Testis (tissue), 2 donors: ENCODE measurements at regions not wholly inside any gene's neighbourhood (a gene's known extent, or its start where the extent isn't known, plus 50 kb on each side); places are given as distances from the start of the nearest gene placed in this dataset.

Source experiments
- DNase-seq: peaks from one replicate; pipeline ENCODE4 v3.0.0-alpha.2; 2019
- H3K27ac ChIP-seq, 2 donors: fragments of 200-600 bp; sonication (generic); one replicate each; pipeline ENCODE4 v1.5.1; 2019
- H3K27me3 ChIP-seq: fragments of 200-600 bp; sonication (generic); one replicate; pipeline ENCODE4 v1.5.1; 2019
- H3K36me3 ChIP-seq: fragments of 200-600 bp; sonication (generic); one replicate; pipeline ENCODE4 v1.5.1; 2017; ENCODE audit warnings: low read depth; ENCODE audit errors: missing control alignments
- H3K4me1 ChIP-seq: fragments of 200-600 bp; sonication (generic); one replicate; pipeline ENCODE4 v1.5.1; 2019
- H3K4me3 ChIP-seq, 2 donors: fragments of 200-600 bp; sonication (generic); one replicate each; pipeline ENCODE4 v1.5.1; 2017 to 2019
- H3K9me3 ChIP-seq: fragments of 200-600 bp; sonication (generic); one replicate; pipeline ENCODE4 v1.5.1; 2017
- POLR2A ChIP-seq: fragments of 450-650 bp; IDR thresholded peaks from one replicate; pipeline ENCODE4 v1.6.1; 2017; ENCODE audit warnings: antibody characterized with exemption, mild to moderate bottlenecking, moderate library complexity
- WGBS, 2 donors: methylation state at CpG; one replicate each; pipeline ENCODE4 v1.1.5; 2018; 5-methylcytosine and 5-hydroxymethylcytosine counted together
- intact Hi-C: fragments of 100-400 bp; cut with DNase I; formaldehyde crosslinking; loops from one replicate; pipeline ENCODE4 v1.15.1; 2023; ENCODE audit warnings: low total_unique reads
- TF ChIP-seq, protein P1 (sequence below), 3 experiments: fragments of 450-650 bp in 2 of 3; fragments of 200-600 bp in 1 of 3; sonication (generic) in 1 of 3; IDR thresholded peaks; one replicate each; pipeline ENCODE4 v1.5.1; 2016 to 2019; ENCODE audit warnings: antibody characterized with exemption in 3 of 3, mild to moderate bottlenecking in 2 of 3, moderate library complexity in 1 of 3

DNA sequence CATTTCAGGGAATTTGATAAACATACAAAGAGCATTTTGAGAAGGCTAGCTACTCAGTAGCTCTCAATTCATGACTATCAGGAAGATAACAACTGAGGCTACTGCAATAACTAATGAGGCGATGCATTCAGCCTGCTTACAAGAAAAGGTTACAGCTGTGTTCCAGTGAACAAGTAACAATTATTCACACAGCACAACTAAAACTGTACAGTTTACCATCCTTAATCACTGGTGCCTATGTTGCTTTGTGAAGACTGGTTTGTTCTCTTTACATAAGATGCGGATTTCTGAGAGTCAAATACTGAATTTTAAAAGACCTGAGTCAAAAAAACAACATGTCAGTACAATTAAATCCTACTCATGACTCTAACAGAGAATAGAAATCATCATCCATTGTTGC, 526.3 kb downstream of the OTOL1 start:
- 72 to 78% methylated on average over 2 of the region's 2 CpGs for WGBS, 2 donors
- no peak for DNase-seq
- H3K36me3 ChIP-seq: no peaks in the 10 kb centered on the region
- H3K27me3 ChIP-seq: no peaks in the 10 kb centered on the region
- H3K9me3 ChIP-seq: no peaks in the 10 kb centered on the region
- no peak for TF ChIP-seq POLR2A
- TF ChIP-seq, protein P1, sequence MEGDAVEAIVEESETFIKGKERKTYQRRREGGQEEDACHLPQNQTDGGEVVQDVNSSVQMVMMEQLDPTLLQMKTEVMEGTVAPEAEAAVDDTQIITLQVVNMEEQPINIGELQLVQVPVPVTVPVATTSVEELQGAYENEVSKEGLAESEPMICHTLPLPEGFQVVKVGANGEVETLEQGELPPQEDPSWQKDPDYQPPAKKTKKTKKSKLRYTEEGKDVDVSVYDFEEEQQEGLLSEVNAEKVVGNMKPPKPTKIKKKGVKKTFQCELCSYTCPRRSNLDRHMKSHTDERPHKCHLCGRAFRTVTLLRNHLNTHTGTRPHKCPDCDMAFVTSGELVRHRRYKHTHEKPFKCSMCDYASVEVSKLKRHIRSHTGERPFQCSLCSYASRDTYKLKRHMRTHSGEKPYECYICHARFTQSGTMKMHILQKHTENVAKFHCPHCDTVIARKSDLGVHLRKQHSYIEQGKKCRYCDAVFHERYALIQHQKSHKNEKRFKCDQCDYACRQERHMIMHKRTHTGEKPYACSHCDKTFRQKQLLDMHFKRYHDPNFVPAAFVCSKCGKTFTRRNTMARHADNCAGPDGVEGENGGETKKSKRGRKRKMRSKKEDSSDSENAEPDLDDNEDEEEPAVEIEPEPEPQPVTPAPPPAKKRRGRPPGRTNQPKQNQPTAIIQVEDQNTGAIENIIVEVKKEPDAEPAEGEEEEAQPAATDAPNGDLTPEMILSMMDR (IDR thresholded peaks at IDR 0.05): no peak
- intact Hi-C loops: no loop called here
- H3K4me3 ChIP-seq: no peak overlapping the region
- no peak overlapping the region for H3K27ac ChIP-seq
- no peaks in the 10 kb centered on the region for H3K4me1 ChIP-seq

GRCh38 chr3:162029736-162030135, 533.1 kb downstream of the OTOL1 start:
- TF ChIP-seq POLR2A: no peak
- no peak overlapping the region for H3K27ac ChIP-seq
- no peaks in the 10 kb centered on the region for H3K4me1 ChIP-seq
- DNase-seq: no peak
- 58 to 63% methylated on average over 3 of the region's 3 CpGs for WGBS, 2 donors
- no peaks in the 10 kb centered on the region for H3K27me3 ChIP-seq
- H3K9me3 ChIP-seq: no peaks in the 10 kb centered on the region
- H3K4me3 ChIP-seq: no peak overlapping the region
- intact Hi-C loops: no loop called here
- H3K36me3 ChIP-seq: no peaks in the 10 kb centered on the region

- no peak for DNase-seq
- no peak overlapping the region for H3K4me3 ChIP-seq
- H3K4me1 ChIP-seq: no peaks in the 10 kb centered on the region
- no peak overlapping the region for H3K27ac ChIP-seq
- intact Hi-C loops: no loop called here
- H3K9me3 ChIP-seq: no peaks in the 10 kb centered on the region
- no peaks in the 10 kb centered on the region for H3K36me3 ChIP-seq
- 86 to 90% methylated on average over 2 of the region's 2 CpGs for WGBS, 2 donors
- no peak for TF ChIP-seq POLR2A
- TF ChIP-seq, protein P1 (IDR thresholded peaks at IDR 0.05): no peak
- H3K27me3 ChIP-seq: no peaks in the 10 kb centered on the region
Observed at GRCh38 chr3:162034368-162034767, 537.8 kb downstream of the OTOL1 start.

DNA sequence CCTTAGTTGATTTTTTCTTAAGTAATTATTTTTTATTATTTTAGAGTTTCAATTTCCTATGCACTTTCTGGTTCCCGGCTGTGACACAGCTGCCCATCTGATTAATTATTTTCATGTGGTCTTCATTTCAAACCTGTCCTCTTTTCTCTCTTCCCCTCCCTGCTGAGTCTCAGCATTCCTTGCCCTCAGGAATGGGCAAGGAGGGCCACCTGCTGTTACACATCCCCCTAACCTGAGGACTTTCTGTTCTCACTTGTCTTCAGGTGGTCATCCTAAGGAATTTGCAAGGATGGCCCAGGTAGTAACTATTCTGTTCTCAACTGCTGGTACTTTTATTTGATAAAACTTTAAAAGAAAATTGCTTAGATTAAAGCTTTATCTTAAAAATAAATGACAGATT, 545.0 kb downstream of the OTOL1 start:
- H3K4me3 ChIP-seq: no peak overlapping the region
- TF ChIP-seq POLR2A: no peak
- TF ChIP-seq, protein P1 (IDR thresholded peaks at IDR 0.05): no peak
- peaks cover 3% of the 10 kb centered on the region for H3K4me1 ChIP-seq
- no peak overlapping the region for H3K27ac ChIP-seq
- no peaks in the 10 kb centered on the region for H3K36me3 ChIP-seq
- H3K9me3 ChIP-seq: no peaks in the 10 kb centered on the region
- no peaks in the 10 kb centered on the region for H3K27me3 ChIP-seq
- no peak for DNase-seq
- 70 to 80% methylated on average over 1 of the region's 1 CpG for whole genome bisulfite sequencing, 2 donors
- intact Hi-C loops: no loop called here

- Histone ChIP-seq H3K27me3 (no peaks in the 10 kb centered on the region), H3K27ac (no peak overlapping the region), H3K4me3 (no peak overlapping the region), H3K4me1 (no peaks in the 10 kb centered on the region), H3K9me3 (no peaks in the 10 kb centered on the region), H3K36me3 (no peaks in the 10 kb centered on the region)
- TF ChIP-seq POLR2A: no peak
- TF ChIP-seq, protein P1 (IDR thresholded peaks at IDR 0.05): no peak
- DNase-seq: no peak
- intact Hi-C loops: no loop called here
Observed at GRCh38 chr3:162052636-162053035, 556.0 kb downstream of the OTOL1 start.
